Mammary epithelial cell (primary cell): ENCODE measurements at regions not wholly inside any gene's neighbourhood (a gene's known extent, or its start where the extent isn't known, plus 50 kb on each side); places are given as distances from the start of the nearest gene placed in this dataset.
"Not testable (repeated sequence)": the region's sequence is repeated elsewhere in the genome, so short reads cannot be mapped to it uniquely, and the experiment has no call there.

ENCODE experiments used
- CTCF ChIP-seq, 2 donors: IDR thresholded peaks in 1 of 2; conservative IDR thresholded peaks in 1 of 2; 2 replicates each; pipeline ENCODE4 v1.5.1; 2011 to 2012; ENCODE audit warnings: inconsistent platforms in 2 of 2, low read length in 2 of 2, mild to moderate bottlenecking in 2 of 2, control low read depth in 1 of 2, low read depth in 1 of 2; ENCODE audit not compliant: insufficient read depth in 1 of 2; ENCODE audit errors: extremely low read depth in 1 of 2
- EZH2 ChIP-seq: IDR thresholded peaks from 2 replicates; pipeline ENCODE4 v1.6.1; 2012; ENCODE audit warnings: low read length, inconsistent platforms, borderline replicate concordance

DNA sequence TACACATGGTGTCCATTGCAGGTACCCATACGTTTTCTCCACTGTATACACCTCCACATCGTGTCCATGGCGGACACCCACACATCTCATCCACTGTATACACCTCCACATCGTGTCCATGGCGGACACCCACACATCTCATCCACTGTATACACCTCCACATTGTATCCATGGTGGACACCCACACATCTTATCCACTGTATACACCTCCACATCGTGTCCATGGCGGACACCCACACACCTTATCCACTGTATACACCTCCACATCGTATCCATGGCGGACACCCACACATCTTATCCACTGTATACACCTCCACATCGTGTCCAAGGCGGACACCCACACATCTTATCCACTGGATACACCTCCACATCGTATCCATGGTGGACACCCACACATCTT lies 50.4 kb upstream of the TTC34 start:
- not testable (repeated sequence) for TF ChIP-seq CTCF (conservative IDR thresholded peaks at IDR 0.05 in 1 of 2, IDR thresholded peaks at IDR 0.05 in 1 of 2; ENCODE audit: extremely low read depth in 1 of 2, insufficient read depth in 1 of 2, low read depth in 1 of 2, low read length in 2 of 2); EZH2
